ENCODE measurements at regions not wholly inside any gene's neighbourhood (a gene's known extent, or its start where the extent isn't known, plus 50 kb on each side); places are given as distances from the start of the nearest gene placed in this dataset.

DNA sequence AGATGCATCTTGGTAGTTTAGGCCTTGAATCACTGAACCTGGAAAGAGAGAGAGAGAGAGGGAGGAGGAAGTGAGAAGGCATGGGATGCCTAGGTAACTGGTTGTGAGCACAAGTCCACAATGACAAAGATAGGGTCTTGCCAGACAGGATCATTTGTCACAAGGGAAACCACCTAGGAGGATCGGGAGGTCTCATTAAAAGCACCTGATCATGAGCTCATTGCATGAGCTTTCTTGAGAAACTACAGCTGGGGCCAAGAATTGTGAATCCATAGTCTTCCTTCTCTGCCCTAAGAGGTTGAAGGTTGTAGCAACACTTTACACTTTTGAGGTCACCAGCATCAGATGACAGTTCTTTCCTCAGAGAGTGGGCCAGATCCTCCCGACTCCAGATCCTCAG lies 195.7 kb downstream of the CD83 start (continued):
- TF ChIP-seq SUPT20H (IDR thresholded peaks at IDR 0.05; ENCODE audit: borderline replicate concordance, control insufficient read depth, low read depth, low read length): no peak
- peak; percentile 59 to 62; a peak in 2 of 4 replicates for TF ChIP-seq IKZF2 (IDR thresholded peaks at IDR 0.05)
- no peak for TF ChIP-seq NFYB (IDR thresholded peaks at IDR 0.05; ENCODE audit: insufficient read depth, low read depth, low read length)
- no peak for TF ChIP-seq WRNIP1 (IDR thresholded peaks at IDR 0.05; ENCODE audit: borderline replicate concordance, low read depth, low read length)
- no peak for TF ChIP-seq ZNF384 (IDR thresholded peaks at IDR 0.05; ENCODE audit: borderline replicate concordance, low read depth, low read length)
- no peak for TF ChIP-seq KAT2A (conservative IDR thresholded peaks at IDR 0.05; ENCODE audit: control insufficient read depth, low read depth, low read length)
- TF ChIP-seq LARP7 (IDR thresholded peaks at IDR 0.05): no peak
- no peak for TF ChIP-seq HCFC1 (IDR thresholded peaks at IDR 0.05; ENCODE audit: low read length)
- no peak for TF ChIP-seq CBX5 (IDR thresholded peaks at IDR 0.05; ENCODE audit: low read depth)
- TF ChIP-seq POU2F2 (IDR thresholded peaks at IDR 0.05; ENCODE audit: borderline replicate concordance, low read depth, low read length): 0 out of 3 replicates have a peak, but pooled peaks have one; percentile 22
- no peak for TF ChIP-seq ZNF24 (IDR thresholded peaks at IDR 0.05)
- no peak for TF ChIP-seq YY1 (IDR thresholded peaks at IDR 0.05; ENCODE audit: low read depth, low read length)
- no peak for TF ChIP-seq PRDM15 (CRISPR knock-in tag; IDR thresholded peaks at IDR 0.05)
- no peak for TF ChIP-seq HDAC6 (IDR thresholded peaks at IDR 0.05; ENCODE audit: unreplicated experiment)
- no peak for TF ChIP-seq SREBF1 (IDR thresholded peaks at IDR 0.05; ENCODE audit: low read length)
- TF ChIP-seq, protein P1, sequence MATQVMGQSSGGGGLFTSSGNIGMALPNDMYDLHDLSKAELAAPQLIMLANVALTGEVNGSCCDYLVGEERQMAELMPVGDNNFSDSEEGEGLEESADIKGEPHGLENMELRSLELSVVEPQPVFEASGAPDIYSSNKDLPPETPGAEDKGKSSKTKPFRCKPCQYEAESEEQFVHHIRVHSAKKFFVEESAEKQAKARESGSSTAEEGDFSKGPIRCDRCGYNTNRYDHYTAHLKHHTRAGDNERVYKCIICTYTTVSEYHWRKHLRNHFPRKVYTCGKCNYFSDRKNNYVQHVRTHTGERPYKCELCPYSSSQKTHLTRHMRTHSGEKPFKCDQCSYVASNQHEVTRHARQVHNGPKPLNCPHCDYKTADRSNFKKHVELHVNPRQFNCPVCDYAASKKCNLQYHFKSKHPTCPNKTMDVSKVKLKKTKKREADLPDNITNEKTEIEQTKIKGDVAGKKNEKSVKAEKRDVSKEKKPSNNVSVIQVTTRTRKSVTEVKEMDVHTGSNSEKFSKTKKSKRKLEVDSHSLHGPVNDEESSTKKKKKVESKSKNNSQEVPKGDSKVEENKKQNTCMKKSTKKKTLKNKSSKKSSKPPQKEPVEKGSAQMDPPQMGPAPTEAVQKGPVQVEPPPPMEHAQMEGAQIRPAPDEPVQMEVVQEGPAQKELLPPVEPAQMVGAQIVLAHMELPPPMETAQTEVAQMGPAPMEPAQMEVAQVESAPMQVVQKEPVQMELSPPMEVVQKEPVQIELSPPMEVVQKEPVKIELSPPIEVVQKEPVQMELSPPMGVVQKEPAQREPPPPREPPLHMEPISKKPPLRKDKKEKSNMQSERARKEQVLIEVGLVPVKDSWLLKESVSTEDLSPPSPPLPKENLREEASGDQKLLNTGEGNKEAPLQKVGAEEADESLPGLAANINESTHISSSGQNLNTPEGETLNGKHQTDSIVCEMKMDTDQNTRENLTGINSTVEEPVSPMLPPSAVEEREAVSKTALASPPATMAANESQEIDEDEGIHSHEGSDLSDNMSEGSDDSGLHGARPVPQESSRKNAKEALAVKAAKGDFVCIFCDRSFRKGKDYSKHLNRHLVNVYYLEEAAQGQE (IDR thresholded peaks at IDR 0.05; ENCODE audit: low read depth, low read length): no peak
- TF ChIP-seq KLF5 (IDR thresholded peaks at IDR 0.05; ENCODE audit: partially characterized antibody): no peak
- peak; percentile 53; the same call in 1 of the 2 replicates for TF ChIP-seq RUNX3 (IDR thresholded peaks at IDR 0.05; ENCODE audit: low read length)
- no peak for TF ChIP-seq NBN (IDR thresholded peaks at IDR 0.05)
- no peak for TF ChIP-seq CBFB (IDR thresholded peaks at IDR 0.05; ENCODE audit: low read depth)
- TF ChIP-seq ZBED1 (IDR thresholded peaks at IDR 0.05; ENCODE audit: borderline replicate concordance): no peak
- peak; percentile 21; the same call in 1 of the 2 replicates for TF ChIP-seq NFIC (IDR thresholded peaks at IDR 0.05; ENCODE audit: low read depth, low read length)
- TF ChIP-seq MXI1 (IDR thresholded peaks at IDR 0.05; ENCODE audit: low read depth, low read length): no peak
- no peak for TF ChIP-seq CEBPB (IDR thresholded peaks at IDR 0.05; ENCODE audit: borderline replicate concordance in 1 of 2, low read depth in 2 of 2, low read length in 2 of 2)
- no peak for TF ChIP-seq TAF1 (IDR thresholded peaks at IDR 0.05; ENCODE audit: borderline replicate concordance, low read depth, low read length)

Data from GM12878 (cell line).